ENCODE measurements at regions not wholly inside any gene's neighbourhood (a gene's known extent, or its start where the extent isn't known, plus 50 kb on each side); places are given as distances from the start of the nearest gene placed in this dataset.

DNA sequence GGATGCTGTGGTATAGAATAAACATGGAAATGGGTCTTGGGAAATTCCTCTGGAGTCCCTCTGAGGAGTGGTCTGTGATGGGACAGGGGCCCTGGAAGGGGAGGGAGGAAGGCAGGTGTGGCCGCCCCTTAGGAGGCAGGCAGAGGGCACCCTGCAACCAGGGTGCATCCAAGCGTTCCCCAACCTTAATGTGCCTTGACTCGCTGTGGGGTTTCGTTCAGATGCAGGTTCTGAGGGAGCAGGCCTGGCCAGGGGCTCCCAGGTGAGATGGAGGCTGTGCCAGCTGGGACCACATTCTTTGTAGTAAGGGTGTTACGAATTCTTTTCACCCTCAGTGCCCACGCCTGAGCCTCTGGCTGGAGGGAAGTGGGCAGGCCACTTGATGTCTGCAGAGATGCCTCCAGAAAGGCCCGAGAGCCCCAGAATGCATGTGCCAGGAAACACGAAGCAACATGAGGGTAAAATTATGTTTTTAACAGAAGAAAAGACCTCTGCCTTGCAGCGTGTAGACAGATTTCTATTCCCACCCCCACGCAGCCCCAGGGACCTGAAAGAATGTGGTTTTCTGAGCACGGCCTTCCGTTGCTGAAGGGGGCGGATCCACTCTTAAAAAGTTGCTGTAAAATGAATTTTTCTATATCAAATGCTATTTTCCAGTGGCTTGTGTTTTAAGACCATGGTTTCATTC, 150.4 kb upstream of the IER5L start:
- TF ChIP-seq CTCF (IDR thresholded peaks at IDR 0.05): no peak
- TF ChIP-seq EP300 (IDR thresholded peaks at IDR 0.05): no peak
- TF ChIP-seq POLR2A (IDR thresholded peaks at IDR 0.05; ENCODE audit: low read depth): no peak

Data from esophagus muscularis mucosa (tissue), 4 donors.